Subcutaneous abdominal adipose tissue (tissue), 5 donors: ENCODE measurements at regions not wholly inside any gene's neighbourhood (a gene's known extent, or its start where the extent isn't known, plus 50 kb on each side); places are given as distances from the start of the nearest gene placed in this dataset.

Source experiments
- H3K27ac ChIP-seq: one replicate; pipeline ENCODE4 v1.7.0; 2013; ENCODE audit warnings: low read depth, mild to moderate bottlenecking, inconsistent platforms, low read length, moderate library complexity
- H3K27me3 ChIP-seq, 5 donors: one replicate each; pipeline ENCODE4 v1.7.0; 2013; ENCODE audit warnings: low read length in 5 of 5, inconsistent platforms in 1 of 5; ENCODE audit not compliant: control insufficient read depth in 5 of 5, insufficient read depth in 4 of 5
- H3K36me3 ChIP-seq, 5 donors: one replicate each; pipeline ENCODE4 v1.7.0; 2013; ENCODE audit warnings: low read length in 5 of 5; ENCODE audit not compliant: control insufficient read depth in 5 of 5, insufficient read depth in 5 of 5
- H3K4me1 ChIP-seq, 5 donors: one replicate each; pipeline ENCODE4 v1.7.0; 2013; ENCODE audit warnings: low read length in 5 of 5, mild to moderate bottlenecking in 3 of 5, moderate library complexity in 1 of 5; ENCODE audit not compliant: control insufficient read depth in 5 of 5, insufficient read depth in 5 of 5
- H3K4me3 ChIP-seq, 5 donors: one replicate each; pipeline ENCODE4 v1.7.0; 2013; ENCODE audit warnings: low read length in 5 of 5, low read depth in 1 of 5
- H3K9ac ChIP-seq, 5 donors: one replicate each; pipeline ENCODE4 v1.7.0; 2013; ENCODE audit warnings: low read length in 5 of 5, mild to moderate bottlenecking in 4 of 5, moderate library complexity in 3 of 5
- H3K9me3 ChIP-seq, 5 donors: one replicate each; pipeline ENCODE4 v1.7.0; 2013; ENCODE audit warnings: low read length in 5 of 5; ENCODE audit not compliant: control insufficient read depth in 5 of 5
- donor health status: healthy.
- donor health status: healthy.
- donor health status: healthy.
- donor health status: healthy.
- donor health status: healthy.

DNA sequence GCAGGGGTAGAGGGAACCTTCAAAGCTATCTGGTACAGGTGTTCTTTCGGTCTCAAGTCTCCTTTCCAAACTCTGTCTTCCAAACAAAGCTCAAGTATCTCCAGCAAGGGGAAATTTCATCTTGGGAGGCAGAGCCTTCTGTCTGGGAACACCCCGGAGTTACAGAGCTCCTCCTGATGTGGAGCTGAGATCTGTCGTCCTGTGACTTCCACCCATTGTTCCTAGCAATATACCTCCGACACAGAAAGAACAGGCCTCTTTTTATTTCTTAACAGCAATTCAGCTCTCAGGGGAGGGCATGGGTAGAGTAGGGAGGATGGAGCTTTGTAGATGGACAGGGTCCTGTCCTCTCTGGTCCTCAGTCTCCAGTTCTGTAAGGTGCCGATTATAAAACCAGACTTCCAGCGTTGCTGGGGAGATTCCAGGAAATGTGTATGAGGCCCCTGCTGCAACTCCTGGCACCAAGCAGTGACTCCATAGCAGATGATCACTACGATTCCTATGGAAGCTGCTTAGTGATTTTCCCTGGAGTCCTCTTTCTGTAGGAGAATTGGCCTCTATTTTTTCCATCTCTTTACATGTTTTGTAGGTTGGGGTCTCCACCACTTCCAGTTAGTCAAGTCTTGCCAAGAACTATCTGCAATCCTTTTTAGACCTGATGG lies 56.0 kb upstream of the ARGLU1 start:
- no peaks in the 10 kb centered on the region for H3K9me3 ChIP-seq
- peak overlapping the region; percentile 62 for H3K27ac ChIP-seq

DNA sequence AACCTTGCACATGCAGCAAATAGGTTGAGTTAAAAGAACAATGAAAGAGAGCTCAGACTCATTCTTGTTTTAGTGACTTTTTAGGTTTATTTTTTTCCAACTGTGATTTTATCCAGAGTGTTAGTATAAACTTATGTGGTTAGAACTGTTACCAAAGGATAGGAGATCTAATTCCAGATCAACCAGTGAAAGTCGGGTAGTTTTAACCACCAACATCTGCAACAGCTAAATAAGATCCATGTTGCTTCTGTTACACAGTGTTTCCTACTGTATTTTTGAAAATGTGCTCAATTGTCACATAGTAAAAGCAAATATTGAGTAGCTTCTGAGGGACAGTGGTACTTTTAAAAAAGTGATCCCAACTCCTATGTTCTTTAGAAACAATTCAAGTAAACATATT lies 53.9 kb upstream of the ARGLU1 start:
- peaks cover 3 to 24% (median 8%) of the 10 kb centered on the region in 5 donors for H3K4me1 ChIP-seq
- no peak overlapping the region for H3K9ac ChIP-seq
- H3K9me3 ChIP-seq: no peaks in the 10 kb centered on the region
- H3K4me3 ChIP-seq: no peak overlapping the region
- H3K36me3 ChIP-seq: no peaks in the 10 kb centered on the region
- no peak overlapping the region for H3K27ac ChIP-seq
- no peaks in the 10 kb centered on the region for H3K27me3 ChIP-seq

More for the DNA sequence above, 56.0 kb upstream of the ARGLU1 start:
- peaks cover 3 to 24% (median 12%) of the 10 kb centered on the region in 5 donors for H3K4me1 ChIP-seq
- H3K36me3 ChIP-seq: no peaks in the 10 kb centered on the region
- no peak overlapping the region for H3K9ac ChIP-seq
- no peaks in the 10 kb centered on the region for H3K27me3 ChIP-seq
- H3K4me3 ChIP-seq: no peak overlapping the region

DNA sequence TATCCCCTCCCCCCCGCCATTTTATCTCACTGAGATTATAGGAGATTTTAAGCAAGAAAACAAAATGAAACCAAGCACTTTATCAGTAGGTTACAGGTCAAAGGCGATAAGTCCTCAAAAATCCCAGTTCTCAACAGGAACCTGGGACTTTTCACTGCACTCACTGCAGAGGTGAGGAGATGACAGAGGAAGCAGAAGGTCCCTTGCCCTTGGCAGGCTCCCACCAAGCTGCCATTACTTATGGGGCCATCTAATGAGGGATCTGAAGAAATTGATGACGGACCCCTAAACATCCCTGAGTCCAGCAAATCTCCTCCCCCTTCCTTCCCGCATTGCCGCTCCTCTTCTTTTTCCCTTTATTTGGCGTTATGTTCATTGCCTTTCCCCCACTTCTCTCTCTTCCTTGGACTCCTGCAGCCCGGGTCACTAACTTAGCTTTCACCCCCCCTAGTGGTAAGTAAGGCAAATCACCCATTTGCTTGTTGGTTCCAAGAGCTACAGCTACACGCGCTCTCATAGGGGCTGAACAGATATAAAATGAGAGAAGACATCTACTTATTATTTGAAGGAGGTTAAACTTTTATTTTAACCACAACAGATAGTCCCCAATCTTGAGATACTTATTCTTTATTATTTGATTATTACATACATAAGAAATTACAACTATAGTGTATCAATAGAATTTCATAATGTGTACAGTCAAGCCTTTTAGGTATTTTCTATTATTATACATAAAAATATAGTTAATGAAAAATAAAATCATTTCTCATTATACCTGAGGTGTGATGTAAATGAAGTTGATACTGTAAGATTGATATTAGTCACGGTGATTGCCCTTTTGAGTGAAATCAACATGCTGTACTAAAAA lies 52.0 kb upstream of the ARGLU1 start:
- H3K4me1 ChIP-seq: peaks cover 6 to 24% (median 8%) of the 10 kb centered on the region in 5 donors
- no peaks in the 10 kb centered on the region for H3K36me3 ChIP-seq
- peak overlapping the region; percentile 34 to 63 (median 47) for H3K4me3 ChIP-seq
- no peaks in the 10 kb centered on the region for H3K27me3 ChIP-seq
- H3K27ac ChIP-seq: peak overlapping the region; percentile 59
- H3K9me3 ChIP-seq: no peaks in the 10 kb centered on the region
- peak overlapping the region in 2 of 5 donors; percentile 2 to 6 for H3K9ac ChIP-seq
